HG03439 (cell line): ENCODE measurements at regions not wholly inside any gene's neighbourhood (a gene's known extent, or its start where the extent isn't known, plus 50 kb on each side); places are given as distances from the start of the nearest gene placed in this dataset.
"Not testable (repeated sequence)": the region's sequence is repeated elsewhere in the genome, so short reads cannot be mapped to it uniquely, and the experiment has no call there.

Source experiments
- ATAC-seq: cut with Tn5 transposase; IDR thresholded peaks from one replicate; pipeline ENCODE4 v1.9.1; 2021; ENCODE audit warnings: mild to moderate bottlenecking, moderate library complexity; ENCODE audit not compliant: unreplicated experiment

DNA sequence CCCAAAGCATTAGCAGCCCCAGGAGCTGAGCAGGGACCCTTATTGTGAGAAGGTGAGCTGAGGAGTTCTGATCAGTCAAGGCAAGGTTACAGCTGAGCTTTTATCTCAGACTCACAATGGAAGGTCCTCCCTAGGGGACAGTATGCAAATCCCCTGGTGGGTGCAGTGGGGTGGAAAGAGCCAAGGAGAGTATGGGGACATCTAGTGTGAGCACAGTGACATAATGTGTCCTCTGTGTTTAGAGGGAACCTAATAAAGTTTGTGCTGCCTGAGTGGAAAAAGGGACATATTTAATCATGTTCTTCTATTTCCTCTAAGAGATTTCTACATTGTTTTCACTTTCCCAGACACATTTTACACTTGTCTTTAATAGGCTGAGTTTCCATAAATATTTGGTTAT, 438.0 kb downstream of the RPIA start:
- ATAC-seq = not testable (repeated sequence)

DNA sequence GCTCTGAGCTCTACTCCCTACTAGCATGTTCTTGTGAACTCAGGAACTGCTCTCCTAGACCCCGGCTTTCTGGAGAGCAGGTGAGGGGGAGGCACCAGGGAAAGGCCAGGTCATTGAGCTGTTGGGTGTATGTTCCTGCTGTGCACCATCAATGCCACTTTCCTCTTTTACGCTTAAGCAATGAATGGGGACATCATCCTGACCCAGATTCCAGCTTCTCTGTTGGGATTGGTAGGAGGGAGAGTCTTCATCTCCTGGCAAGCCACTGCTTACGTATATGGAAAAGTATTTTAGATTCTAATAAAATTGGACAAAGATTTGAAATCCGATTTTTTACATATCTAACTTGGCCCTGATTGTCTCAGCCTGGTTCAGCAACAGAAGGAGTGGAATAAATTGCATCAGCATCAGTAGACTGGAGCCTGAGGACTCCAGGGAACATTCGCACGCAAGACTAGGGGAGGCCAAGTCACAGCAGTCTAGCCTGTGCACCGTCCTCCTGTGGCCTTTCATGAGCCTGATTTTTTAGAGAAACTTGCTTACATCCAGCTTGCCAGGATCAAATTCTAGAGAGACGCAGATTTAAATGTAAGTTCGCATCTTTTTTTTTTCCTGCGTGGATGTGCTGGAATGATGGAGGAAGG, 439.3 kb downstream of the RPIA start:
- not testable (repeated sequence) for ATAC-seq

DNA sequence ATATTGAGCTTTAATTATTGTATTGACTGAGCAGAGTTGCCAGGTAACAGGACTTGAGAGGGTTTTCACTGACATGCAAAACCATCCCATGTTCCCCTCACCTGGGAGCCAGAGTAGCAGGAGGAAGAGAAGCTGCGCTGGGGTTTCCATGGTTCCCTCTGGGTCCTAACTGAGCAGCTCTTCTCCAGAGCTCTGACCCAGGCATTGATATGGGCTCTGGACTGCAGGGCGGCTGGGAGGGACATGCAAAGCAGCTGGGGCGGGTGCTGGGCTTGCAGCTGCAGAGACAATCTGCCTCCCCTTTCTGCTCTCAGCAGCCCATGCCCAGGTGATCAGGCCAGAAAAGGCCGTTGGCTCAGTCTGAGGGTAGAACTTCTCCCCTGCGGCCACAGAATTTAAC, 451.5 kb downstream of the RPIA start:
- ATAC-seq = not testable (repeated sequence)

DNA sequence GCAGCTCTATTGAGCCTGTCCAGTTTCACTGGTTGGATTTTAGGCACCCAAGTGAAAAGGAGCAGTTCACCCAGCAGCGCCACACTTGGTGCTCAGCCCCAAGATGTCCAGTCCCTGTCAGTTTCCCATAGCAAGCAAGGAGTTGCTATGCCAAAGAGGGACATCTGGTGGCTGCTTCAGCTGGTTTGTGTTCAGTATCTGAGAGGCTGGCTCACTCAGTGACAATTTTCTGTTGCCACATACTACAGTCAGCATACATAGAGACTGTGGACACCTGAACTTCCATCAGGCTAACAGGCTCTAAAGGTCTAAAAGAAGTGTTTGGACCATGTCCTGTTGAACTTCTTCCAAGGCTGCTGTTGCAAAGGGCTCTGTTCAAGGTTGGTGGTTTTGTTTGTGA, 453.9 kb downstream of the RPIA start:
- ATAC-seq = not testable (repeated sequence)

DNA sequence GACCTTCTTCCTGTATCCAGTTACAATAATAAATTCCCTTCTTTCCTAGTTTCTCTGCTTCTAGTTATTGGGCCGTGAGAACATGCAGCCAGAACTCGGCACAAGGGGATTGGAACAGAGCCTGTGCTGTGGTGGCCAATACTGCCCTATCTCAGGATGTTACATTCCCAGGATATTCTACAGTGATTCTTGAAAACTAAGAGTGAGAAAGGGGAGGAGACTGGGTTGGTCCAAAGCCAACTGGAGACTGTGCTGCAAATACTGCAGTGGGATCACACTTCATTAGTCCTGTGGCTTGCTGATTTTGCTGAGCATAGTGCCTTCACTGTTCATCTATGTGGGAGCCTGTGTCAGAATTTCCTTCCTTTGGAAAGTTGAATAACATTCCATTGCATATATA, 456.8 kb downstream of the RPIA start:
- ATAC-seq = not testable (repeated sequence)

DNA sequence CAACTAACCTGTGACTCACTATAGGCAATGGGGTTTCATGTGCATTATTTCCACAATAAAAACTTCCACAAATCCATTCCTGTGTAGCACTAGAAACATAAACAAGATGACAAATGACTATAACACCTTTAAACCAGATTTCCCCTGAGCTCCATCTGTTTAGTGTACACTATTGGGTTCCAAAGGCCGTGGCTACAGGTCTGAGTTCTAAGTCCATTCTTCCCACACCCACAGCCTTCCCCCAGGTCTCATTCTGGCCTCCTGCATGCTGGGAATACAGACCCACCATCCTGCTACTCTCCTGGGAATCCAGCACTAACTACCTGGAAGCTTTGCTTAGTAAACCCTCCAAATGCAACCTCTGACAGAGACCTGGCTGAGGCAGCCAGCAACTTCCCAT, 460.2 kb downstream of the RPIA start:
- not testable (repeated sequence) for ATAC-seq

DNA sequence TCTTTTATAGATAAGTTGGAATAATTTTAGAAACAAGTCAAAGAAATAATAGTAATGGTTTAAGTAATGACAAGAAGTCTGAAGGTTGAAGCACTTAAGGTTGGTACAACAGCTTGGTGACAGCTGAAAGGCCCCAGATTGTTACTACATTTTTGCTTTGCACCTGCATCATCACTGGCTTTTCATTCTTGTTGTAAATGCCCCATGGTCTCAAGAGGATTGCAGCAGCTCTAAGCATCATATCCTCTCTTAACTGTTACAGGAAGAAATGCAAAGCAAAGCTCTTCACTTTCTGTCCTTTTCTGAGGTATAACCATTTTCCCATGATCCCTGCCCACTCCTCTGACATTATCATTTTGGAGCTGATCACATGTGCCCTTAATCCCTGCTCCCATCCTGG, 461.0 kb downstream of the RPIA start:
- ATAC-seq = not testable (repeated sequence)

DNA sequence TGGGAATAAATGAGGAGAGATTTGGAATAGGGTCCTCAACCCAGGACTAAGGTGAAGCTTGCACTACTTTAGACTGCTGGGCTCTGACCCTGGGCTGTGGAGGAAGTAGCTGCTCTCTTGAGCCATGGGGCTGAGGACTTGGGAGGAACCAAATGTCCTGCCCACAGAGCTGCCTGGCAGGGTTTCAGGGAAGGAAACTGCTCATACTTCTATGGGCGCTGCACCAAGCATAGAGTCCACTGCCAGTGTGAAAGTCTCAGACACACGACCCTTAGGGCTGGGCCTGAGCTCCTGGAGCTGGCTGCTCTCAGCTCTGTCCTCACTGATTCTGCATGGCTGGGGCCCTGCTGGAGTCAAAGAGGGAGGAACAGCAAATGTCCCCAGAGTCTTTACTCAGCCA, 461.7 kb downstream of the RPIA start:
- ATAC-seq = not testable (repeated sequence)

DNA sequence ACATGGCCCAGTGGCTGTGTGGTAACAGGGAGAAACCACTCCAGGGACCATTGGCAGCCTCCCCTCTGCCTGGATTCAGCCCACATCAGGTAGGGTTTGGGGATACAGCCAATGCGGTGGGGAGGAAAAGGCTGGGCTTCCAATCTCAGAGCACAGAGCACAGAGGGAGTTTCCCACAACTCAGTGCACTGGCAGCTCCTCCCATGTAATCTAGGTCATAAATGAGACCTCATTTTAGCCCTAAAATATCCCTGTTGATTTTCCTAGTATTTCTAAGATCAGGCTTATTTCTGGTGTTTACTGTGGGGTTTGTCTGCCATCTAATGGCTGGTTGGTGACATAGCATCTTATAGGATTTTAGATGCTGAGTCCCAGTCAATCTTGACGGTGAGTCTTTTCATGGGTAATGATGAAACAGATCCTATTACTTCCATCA, 462.8 kb downstream of the RPIA start:
- ATAC-seq = not testable (repeated sequence)

DNA sequence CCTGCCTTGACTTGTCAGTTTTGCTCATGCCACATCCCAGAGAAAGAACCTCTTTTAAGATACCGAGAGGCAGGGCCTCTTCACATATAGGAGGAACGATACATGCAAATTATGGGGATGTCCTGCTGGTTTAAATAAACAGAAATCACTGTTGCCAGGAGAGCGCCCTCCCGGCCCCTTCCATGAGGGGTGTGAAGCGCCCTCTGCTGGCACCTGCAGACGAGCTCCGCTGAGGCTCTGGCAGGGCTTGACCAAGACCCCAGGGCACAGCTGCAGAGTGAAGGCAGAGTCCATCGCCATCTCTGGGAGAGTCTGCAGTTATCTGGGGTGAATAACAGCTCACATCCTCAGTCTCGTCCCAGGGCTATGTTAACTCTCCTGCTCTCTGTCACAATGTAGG, 468.8 kb downstream of the RPIA start:
- not testable (repeated sequence) for ATAC-seq

DNA sequence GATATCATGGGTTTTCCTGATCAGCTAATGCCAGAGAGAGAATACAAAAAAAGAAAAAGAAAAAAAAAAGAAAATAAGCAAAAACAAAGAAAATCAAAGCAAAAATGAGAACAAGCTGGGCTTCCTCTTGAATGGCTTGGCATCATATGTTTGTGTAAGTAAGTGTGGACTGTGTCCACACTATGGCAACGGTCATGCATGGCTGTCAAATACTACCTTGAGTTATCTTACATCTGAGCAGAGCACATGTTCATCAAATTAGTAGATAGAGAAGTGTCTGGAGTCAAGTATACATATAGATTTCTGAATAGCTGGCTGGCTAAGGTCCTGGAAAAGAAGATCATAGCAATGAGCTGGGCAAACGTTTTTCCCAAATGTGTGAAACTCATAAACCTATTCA, 470.2 kb downstream of the RPIA start:
- not testable (repeated sequence) for ATAC-seq

DNA sequence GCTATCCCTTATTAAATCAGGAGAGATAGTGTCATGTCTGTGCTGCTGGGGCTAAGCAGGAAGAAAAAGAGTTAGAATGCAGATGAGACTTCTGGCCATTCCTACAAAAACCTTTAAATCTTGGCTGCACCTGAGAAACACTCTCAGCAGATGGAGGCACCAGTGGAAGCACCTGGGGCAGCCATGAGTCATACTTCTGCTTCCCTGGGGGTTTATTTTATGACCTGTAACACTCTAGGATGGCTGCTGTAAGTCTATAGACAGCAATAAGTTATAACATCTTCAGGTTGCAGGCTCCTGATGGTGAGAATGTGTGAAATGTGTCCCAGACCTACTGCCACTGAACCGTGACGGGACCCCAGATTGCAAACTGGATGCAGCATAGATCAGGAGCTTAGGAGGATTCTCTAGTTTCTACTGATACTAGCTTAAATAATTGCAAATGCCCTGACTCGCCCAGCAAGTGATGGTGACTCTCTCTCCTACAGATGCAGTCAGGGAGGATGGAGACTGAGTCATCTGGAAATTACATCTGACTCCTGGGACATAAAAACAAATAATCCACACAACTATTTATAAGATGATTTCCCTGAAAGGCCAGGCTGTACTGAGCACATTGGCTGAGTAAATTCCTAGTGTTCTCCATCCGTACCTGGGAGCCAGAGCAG, 479.2 kb downstream of the RPIA start:
- not testable (repeated sequence) for ATAC-seq

DNA sequence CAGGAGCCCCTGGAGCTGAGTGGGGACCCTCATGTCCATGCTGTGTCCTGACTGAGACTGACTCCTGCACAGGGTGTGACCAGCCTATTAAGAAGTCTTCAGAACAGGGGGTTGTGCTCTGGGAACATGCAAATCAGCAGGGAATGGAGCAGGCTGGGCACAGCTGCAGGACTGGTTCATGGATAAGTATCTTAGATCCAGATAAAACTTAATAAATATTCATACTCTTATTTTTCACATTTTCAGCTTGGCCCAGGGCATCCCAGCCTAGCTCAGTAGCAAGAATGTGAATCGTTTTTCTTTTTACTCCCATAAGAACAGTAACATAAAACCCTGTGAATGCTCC, 479.7 kb downstream of the RPIA start:
- not testable (repeated sequence) for ATAC-seq

DNA sequence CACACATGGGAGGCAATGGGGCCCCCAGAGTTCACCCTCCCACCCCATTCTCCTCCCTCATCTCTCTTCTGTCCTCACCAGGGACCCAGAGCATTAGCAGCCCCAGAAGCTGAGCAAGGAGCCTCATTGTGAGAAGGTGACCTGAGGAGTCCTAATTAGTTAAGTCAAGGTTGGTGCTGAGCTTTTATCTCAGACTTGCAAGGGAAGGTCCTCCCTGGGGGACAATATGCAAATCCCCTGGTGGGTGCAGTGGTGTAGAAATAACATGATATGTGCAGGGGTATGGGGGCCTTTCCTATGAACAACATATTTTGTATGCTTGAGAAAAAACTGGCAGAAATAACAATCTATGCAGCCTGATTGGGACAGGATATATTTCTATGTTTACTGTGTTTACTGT, 485.5 kb downstream of the RPIA start:
- ATAC-seq = not testable (repeated sequence)

DNA sequence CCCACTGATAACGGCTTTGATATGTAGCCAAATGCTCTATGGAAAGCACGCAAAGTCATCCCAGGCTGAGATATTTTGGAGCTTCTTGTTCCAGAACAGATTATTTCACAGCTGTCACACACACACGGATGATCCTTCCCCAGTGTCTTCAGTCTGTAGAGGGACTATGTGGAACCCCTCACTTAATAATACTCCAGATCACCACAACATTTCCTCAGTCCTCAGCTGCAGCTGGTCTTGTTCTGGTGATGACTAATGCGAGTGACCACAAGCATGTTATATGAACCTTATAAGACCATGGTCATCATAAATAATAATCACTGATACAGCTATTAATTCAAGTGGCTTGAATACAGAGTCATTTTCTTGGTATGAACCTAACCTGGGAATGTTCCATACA, 490.7 kb downstream of the RPIA start:
- ATAC-seq = not testable (repeated sequence)

DNA sequence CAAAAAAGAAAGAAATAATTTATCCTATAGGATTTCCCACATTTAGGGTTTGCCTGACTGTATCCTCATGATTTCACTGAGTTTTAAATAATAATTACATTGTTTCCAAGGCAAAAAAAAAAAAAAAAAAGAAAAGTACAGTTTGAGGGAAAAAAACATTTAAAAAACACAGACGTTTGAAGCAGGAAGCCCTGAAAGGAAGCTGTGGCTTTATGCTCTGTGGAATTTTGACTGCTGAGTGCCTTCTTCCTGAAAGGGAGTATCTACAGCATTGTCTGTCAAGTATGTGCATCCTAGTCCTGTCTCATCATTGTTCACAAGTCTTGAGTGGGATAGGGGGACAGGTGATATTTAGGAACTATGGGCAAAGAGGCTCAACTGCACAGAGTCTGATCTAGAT, 493.3 kb downstream of the RPIA start:
- not testable (repeated sequence) for ATAC-seq

DNA sequence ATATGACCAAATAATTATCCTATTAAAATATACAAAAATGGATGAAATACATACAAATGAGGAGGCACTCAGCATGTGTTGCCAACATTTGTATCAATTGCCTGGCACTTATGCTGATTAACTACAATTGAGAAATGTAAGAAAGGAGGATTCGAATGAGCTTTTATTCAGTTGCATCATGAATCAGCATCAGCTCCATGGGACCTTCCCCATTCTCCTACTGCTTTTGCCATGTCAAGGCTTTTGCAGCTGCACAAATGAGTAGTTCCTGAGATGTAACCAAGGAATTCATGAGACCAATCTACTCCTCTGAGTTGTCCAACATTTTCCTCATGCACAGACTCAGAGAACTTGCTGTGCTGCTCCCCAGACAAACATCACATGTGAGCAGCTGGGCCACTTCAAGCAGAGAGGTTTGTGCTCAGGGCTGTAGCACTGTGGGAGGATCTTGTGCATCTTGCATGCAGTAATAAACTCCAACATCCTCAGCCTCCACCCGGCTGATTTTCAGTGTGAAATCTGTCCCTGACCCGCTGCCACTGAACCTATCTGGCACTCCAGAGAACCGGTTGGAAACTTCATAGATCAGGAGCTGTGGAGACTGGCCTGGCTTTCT, 504.3 kb downstream of the RPIA start:
- ATAC-seq = not testable (repeated sequence)

DNA sequence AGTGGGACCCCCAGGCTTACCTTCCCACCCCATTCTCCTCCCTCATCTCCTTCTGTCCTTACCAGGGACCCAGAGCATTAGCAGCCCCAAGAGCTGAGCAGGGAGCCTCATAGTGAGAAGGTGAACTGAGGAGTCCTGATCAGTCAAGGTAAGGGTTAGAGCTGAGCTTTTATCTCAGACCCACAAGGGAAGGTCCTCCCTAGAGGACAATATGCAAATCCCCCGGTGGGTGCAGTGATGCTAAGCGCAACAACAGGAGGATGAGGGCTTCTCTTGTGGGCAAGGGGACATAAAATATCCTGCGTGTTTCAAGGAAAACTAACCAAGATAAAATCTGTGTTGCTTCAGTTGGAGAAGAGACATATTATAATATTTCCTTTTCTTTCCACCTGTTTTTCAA, 505.2 kb downstream of the RPIA start:
- ATAC-seq = not testable (repeated sequence)

DNA sequence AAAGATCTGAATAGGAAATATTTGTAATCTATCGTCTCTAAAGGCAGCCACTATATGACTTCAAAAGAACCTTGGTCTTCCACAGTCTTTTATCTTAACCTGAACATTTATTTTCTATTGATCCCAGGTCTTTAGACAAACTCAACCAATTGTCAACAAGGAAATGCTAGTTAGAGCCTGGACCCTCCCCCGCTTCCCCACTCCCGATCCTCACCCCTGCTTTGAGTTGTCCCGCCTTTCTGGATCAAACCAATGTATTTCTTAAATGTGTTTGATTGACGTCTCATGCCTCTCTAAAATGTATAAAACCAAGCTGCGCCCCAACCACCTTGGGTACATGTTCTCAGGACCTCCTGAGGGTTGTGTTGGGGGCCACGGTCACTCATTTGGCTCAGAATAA, 506.6 kb downstream of the RPIA start:
- not testable (repeated sequence) for ATAC-seq

DNA sequence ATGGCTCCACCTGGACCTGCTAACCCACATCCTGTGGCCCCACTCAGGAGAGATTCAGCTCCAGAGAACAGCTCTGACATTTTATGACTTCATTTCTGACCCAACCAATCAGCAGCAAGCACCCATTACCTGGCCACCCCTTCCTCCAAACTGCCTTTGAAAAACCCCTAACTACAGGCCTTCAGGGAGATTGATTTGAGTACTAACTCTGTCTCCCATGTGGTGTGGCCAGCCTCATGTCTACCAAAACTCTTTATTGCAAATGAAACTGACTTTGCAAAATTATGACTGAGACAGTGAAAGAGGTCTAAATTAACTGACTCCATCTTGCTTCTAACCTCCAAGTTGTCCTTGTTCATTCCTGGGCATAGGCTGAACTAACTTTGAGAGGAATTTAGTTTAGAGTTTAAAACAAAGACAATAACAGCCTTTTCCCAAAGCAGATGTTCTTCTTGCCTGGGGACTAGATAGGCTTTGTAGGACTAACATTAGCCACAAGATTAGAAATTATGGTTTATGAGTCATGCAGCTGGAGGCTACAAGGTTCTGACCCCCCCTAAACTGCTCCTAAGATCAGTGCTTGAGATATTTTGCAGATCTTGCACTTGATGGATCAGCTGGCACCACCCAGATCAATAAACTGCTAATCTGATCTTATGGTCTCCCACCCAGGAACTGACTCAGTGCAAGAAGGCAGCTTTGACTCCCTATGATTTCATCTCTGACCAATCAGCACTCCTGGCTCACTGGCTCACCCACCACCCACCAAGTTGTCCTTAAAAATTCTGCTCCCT, 508.2 kb downstream of the RPIA start:
- not testable (repeated sequence) for ATAC-seq

DNA sequence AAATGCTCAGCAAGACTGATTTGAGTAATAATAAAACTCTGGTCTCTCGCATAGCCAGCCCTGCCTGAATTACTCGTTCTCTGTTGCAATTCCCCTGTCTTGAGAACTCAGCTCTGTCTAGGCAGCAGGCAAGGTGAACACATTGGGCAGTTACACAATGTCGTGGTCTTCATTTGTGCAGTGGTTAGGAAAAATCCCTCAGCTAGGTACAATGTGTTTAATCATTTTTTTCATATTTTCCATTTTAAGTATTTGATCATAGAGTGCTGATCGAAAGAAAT, 508.7 kb downstream of the RPIA start:
- ATAC-seq = not testable (repeated sequence)

DNA sequence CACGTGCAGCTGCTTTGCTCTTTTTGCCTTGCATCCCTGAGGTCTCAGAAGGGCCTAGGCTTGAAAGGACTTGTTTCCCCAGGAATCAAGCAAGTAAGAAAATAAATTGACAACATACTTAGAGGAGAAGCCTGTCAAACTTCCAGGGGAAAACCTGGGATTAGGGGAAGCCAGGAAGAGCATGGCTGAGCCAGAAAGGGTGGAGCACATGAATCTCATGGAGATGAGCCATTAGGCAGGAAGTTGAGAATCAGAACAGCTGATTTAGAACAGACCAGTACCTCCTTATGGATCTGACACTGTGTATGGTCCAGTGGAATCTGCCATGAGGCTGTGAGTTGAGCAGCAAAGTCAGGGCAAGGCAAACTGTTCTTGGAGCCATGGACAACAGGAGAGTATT, 511.0 kb downstream of the RPIA start:
- ATAC-seq = not testable (repeated sequence)
